Esophagus squamous epithelium (tissue), 5 donors: ENCODE measurements at regions not wholly inside any gene's neighbourhood (a gene's known extent, or its start where the extent isn't known, plus 50 kb on each side); places are given as distances from the start of the nearest gene placed in this dataset.

Experiments used
- DNase-seq: peaks from one replicate; lab custom pipeline; 2025; lab: John Stamatoyannopoulos, UW
- H3K27ac ChIP-seq, 4 donors: fragments of 200-600 bp; sonication (generic); one replicate each; pipeline ENCODE4 v1.5.1; 2016 to 2019; ENCODE audit warnings: mild to moderate bottlenecking in 1 of 4
- H3K27me3 ChIP-seq, 4 donors: fragments of 200-600 bp; sonication (generic); 1 replicate in 3 of 4; 2 replicates in 1 of 4; pipeline versions ENCODE4 v1.5.1 to v1.6.0; 2017 to 2021; ENCODE audit warnings: antibody characterized with exemption in 1 of 4
- H3K36me3 ChIP-seq, 3 donors: fragments of 200-600 bp; sonication (generic); one replicate each; pipeline ENCODE4 v1.5.1; 2016 to 2019
- H3K4me1 ChIP-seq, 3 donors: fragments of 200-600 bp; sonication (generic); one replicate each; pipeline ENCODE4 v1.5.1; 2017 to 2019
- H3K4me3 ChIP-seq, 4 donors: fragments of 200-600 bp; sonication (generic); 1 replicate in 3 of 4; 2 replicates in 1 of 4; pipeline ENCODE4 v1.5.1; 2016 to 2019; ENCODE audit warnings: mild to moderate bottlenecking in 2 of 4, moderate library complexity in 1 of 4
- H3K9me3 ChIP-seq, 3 donors: fragments of 200-600 bp; sonication (generic); one replicate each; pipeline ENCODE4 v1.5.1; 2016 to 2019
- CTCF ChIP-seq, 6 experiments: fragments of 450-650 bp in 4 of 6; fragments of 200-600 bp in 2 of 6; sonication (generic) in 2 of 6; IDR thresholded peaks; one replicate each; pipeline ENCODE4 v1.5.1; 2016 to 2019; ENCODE audit warnings: antibody characterized with exemption in 6 of 6, mild to moderate bottlenecking in 4 of 6, moderate library complexity in 4 of 6
- POLR2A ChIP-seq, 4 donors: fragments of 450-650 bp; IDR thresholded peaks; one replicate each; pipeline ENCODE4 v1.6.1; 2017; ENCODE audit warnings: antibody characterized with exemption in 4 of 4, mild to moderate bottlenecking in 4 of 4, moderate library complexity in 3 of 4
- WGBS, 2 donors: methylation state at CpG; one replicate each; pipeline ENCODE4 v1.1.5; 2018; 5-methylcytosine and 5-hydroxymethylcytosine counted together
- intact Hi-C: fragments of 100-400 bp; cut with DNase I; formaldehyde crosslinking; loops from one replicate; pipeline ENCODE4 v1.15.0; 2022
- donor health status: DM: yes; HTN: yes; CAD: no.

DNA sequence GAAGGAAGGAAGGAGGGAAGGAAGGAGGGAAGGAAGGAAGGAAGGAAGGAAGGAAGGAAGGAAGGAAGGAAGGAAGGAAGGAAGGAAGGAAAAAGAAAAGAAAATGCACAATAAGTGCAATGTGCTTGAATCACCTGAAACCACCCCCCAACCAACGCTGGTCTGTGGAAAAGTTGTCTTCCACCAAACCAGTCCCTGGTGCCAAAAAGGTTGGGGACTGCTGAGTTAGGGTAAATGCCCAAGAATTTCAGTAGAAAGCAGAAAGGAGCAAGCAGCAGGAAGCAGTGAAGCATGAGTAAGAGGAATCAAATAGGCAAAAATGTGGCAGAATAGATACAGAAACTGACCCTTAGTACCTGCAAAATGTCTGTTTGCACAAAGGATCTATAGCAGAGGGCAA lies 137.2 kb downstream of the JCAD start:
- TF ChIP-seq CTCF (IDR thresholded peaks at IDR 0.05) (no peak), POLR2A (IDR thresholded peaks at IDR 0.05) (no peak)
- Histone ChIP-seq H3K27ac (no peak overlapping the region), H3K4me1 (peaks cover 6 to 27% (median 10%) of the 10 kb centered on the region in 3 donors), H3K4me3 (no peak overlapping the region), H3K27me3 (peaks cover 0 to 10% (median 0%) of the 10 kb centered on the region in 4 donors), H3K36me3 (no peaks in the 10 kb centered on the region), H3K9me3 (no peaks in the 10 kb centered on the region)
- intact Hi-C loops: no loop called here
- no peak for DNase-seq
- 22 to 43% methylated on average over 1 of the region's 1 CpG for WGBS, 2 donors

GRCh38 chr10:29921071-29921446 lies 138.3 kb downstream of the JCAD start:
- Histone ChIP-seq H3K9me3 (no peaks in the 10 kb centered on the region), H3K4me1 (peaks cover 4 to 27% (median 10%) of the 10 kb centered on the region in 3 donors), H3K36me3 (no peaks in the 10 kb centered on the region), H3K27me3 (peaks cover 0 to 10% (median 0%) of the 10 kb centered on the region in 4 donors), H3K27ac (peak overlapping the region in 1 of 4 donors; percentile 46), H3K4me3 (no peak overlapping the region)
- DNase-seq: no peak
- TF ChIP-seq CTCF (IDR thresholded peaks at IDR 0.05) (no peak), POLR2A (IDR thresholded peaks at IDR 0.05) (no peak)
- 28 to 40% methylated on average over 3 to 7 of the region's 7 CpGs for WGBS, 2 donors
- intact Hi-C loops: no loop called here

DNA sequence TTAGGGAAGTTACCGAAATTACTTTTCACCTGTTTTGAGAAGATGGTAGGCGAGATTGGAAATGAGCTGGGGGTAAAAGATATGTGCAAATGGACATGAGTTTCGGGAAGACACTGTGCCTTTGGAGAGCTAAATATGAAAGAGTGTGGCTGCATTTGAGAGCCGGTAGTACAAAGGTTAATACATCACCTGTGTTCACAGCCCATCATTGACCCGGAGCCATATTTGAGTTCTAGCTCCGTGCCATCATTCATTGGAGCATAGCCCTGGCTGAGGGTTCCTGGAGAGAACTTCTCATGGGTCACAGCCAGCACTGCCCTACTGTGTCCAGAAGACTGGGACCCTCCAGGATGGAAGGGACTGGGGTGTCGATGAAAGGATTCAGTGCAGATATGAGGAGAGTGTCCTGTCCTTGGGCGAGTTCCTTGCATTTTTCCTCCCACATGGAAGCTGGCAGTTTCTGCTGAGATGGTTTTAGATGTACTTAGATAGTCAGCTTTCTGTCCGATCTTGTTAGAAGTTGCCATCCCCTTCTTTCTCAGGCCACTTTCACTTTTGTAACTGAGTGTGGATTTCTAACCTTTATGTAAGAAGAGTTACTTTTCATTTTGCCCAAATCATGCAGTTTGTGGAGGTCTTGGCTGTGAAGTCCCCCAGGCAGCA lies 138.8 kb downstream of the JCAD start:
- Histone ChIP-seq H3K27ac (peak overlapping the region in 1 of 4 donors; percentile 46), H3K27me3 (peaks cover 0 to 10% (median 0%) of the 10 kb centered on the region in 4 donors), H3K9me3 (no peaks in the 10 kb centered on the region), H3K36me3 (no peaks in the 10 kb centered on the region), H3K4me1 (peaks cover 3 to 27% (median 10%) of the 10 kb centered on the region in 3 donors), H3K4me3 (no peak overlapping the region)
- WGBS, 2 donors: 55 to 56% methylated on average over 9 of the region's 9 CpGs
- intact Hi-C loops: no loop called here
- TF ChIP-seq POLR2A (IDR thresholded peaks at IDR 0.05): no peak
- no peak for TF ChIP-seq CTCF (IDR thresholded peaks at IDR 0.05)
- DNase-seq: no peak

DNA sequence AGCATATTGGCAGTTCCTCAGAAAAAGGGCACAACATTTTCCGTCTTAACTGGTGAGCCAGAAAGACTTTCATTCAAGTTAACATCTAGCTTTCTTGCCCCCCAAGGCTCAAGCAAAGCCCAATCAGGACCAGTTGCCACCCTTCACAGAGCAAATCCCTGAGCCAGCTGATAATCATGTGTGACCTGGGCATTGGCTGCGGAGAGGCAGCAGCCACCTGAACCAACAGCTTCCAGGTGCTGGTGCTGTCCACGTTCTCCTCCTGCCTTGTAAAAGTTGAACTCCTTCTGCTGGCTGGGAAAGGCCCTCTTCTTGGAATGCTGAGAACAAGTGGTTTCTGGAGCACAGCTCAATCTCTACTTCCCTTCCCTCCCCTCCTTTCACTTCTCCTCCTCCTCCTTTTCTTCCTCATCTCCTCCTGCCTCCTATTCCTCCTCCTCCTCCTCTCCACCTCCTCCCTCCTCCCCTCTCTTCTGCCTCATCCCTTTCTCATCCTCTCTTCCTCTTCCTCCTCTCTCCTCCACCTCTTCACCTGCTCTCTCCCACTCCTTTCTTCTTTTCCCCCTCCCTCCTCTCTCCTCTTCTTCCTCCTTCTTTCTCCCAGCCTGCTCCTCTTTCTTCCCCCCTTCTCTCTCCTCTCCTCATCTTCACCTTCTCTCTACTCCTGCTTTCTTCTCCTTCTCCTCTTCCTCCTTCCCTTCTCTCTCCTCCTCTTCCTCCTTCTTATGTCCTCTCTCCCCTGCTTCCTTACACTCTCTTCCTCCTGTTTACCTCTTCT lies 140.6 kb downstream of the JCAD start:
- intact Hi-C loops: no loop called here
- TF ChIP-seq POLR2A (IDR thresholded peaks at IDR 0.05): no peak
- no peak for TF ChIP-seq CTCF (IDR thresholded peaks at IDR 0.05)
- peaks cover 3 to 32% (median 10%) of the 10 kb centered on the region in 3 donors for H3K4me1 ChIP-seq
- no peak overlapping the region for H3K27ac ChIP-seq
- peaks cover 0 to 10% (median 0%) of the 10 kb centered on the region in 4 donors for H3K27me3 ChIP-seq
- H3K36me3 ChIP-seq: no peaks in the 10 kb centered on the region
- H3K9me3 ChIP-seq: no peaks in the 10 kb centered on the region
- DNase-seq: no peak
- WGBS, 2 donors: 50 to 64% methylated on average over 2 to 3 of the region's 3 CpGs
- no peak overlapping the region for H3K4me3 ChIP-seq

GRCh38 chr10:29917311-29917710 lies 142.1 kb downstream of the JCAD start:
- no peaks in the 10 kb centered on the region for H3K9me3 ChIP-seq
- WGBS, 2 donors: 73 to 92% methylated on average over 4 of the region's 4 CpGs
- H3K4me3 ChIP-seq: no peak overlapping the region
- TF ChIP-seq POLR2A (IDR thresholded peaks at IDR 0.05) (no peak), CTCF (IDR thresholded peaks at IDR 0.05) (no peak)
- intact Hi-C loops: no loop called here
- no peak overlapping the region for H3K27ac ChIP-seq
- H3K27me3 ChIP-seq: peaks cover 0 to 10% (median 0%) of the 10 kb centered on the region in 4 donors
- peaks cover 3 to 19% (median 6%) of the 10 kb centered on the region in 3 donors for H3K4me1 ChIP-seq
- no peak for DNase-seq
- no peaks in the 10 kb centered on the region for H3K36me3 ChIP-seq
